Nephron (organoid): ENCODE measurements at regions not wholly inside any gene's neighbourhood (a gene's known extent, or its start where the extent isn't known, plus 50 kb on each side); places are given as distances from the start of the nearest gene placed in this dataset.

ENCODE experiments used
- H3K27ac Mint-ChIP-seq, 3 experiments: 2 replicates each; pipeline ENCODE4 v1.8.0; 2020; ENCODE audit warnings: mixed read lengths in 3 of 3, mild to moderate bottlenecking in 2 of 3, moderate library complexity in 1 of 3
- H3K27me3 Mint-ChIP-seq: 2 replicates; pipeline ENCODE4 v1.8.0; 2021; ENCODE audit warnings: low read depth, mild to moderate bottlenecking, moderate library complexity, mixed read lengths
- H3K36me3 Mint-ChIP-seq: 2 replicates; pipeline ENCODE4 v1.8.0; 2020; ENCODE audit warnings: low read depth, mixed read lengths
- H3K4me1 Mint-ChIP-seq: 2 replicates; pipeline ENCODE4 v1.8.0; 2020; ENCODE audit warnings: mixed read lengths
- H3K4me3 Mint-ChIP-seq, 3 experiments: 2 replicates each; pipeline ENCODE4 v1.8.0; 2020; ENCODE audit warnings: mild to moderate bottlenecking in 3 of 3, mixed read lengths in 3 of 3, moderate library complexity in 2 of 3
- H3K9me3 Mint-ChIP-seq: 2 replicates; pipeline ENCODE4 v1.8.0; 2020; ENCODE audit warnings: mixed read lengths
- TF ChIP-seq, protein P1 (sequence below), 3 experiments: fragments of 200-600 bp; sonication (generic); IDR thresholded peaks; one replicate each; pipeline ENCODE4 v1.5.0; 2021; ENCODE audit warnings: antibody characterized with exemption in 3 of 3; ENCODE audit not compliant: unreplicated experiment in 3 of 3

DNA sequence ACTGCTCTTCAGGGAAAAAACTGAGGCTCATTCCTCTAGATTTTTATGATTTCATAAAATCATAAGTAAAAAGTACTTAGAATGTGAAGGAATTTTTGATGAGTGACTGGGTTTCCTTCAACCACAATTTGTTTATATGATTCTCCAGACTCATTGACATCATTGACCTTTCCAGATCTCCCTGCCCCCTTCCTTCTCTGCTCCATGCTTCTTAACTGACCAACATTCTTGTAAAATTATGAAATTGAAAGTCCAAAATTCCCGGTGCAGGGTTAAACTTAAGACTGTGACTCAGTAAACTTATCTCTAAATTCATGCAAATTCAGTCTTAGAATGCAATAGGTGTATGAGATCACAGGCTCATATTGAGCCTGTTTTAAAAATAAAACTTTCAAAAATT lies 648.9 kb downstream of the TDRD15 start:
- TF ChIP-seq, protein P1, sequence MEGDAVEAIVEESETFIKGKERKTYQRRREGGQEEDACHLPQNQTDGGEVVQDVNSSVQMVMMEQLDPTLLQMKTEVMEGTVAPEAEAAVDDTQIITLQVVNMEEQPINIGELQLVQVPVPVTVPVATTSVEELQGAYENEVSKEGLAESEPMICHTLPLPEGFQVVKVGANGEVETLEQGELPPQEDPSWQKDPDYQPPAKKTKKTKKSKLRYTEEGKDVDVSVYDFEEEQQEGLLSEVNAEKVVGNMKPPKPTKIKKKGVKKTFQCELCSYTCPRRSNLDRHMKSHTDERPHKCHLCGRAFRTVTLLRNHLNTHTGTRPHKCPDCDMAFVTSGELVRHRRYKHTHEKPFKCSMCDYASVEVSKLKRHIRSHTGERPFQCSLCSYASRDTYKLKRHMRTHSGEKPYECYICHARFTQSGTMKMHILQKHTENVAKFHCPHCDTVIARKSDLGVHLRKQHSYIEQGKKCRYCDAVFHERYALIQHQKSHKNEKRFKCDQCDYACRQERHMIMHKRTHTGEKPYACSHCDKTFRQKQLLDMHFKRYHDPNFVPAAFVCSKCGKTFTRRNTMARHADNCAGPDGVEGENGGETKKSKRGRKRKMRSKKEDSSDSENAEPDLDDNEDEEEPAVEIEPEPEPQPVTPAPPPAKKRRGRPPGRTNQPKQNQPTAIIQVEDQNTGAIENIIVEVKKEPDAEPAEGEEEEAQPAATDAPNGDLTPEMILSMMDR (IDR thresholded peaks at IDR 0.05; ENCODE audit: unreplicated experiment in 3 of 3), result no peak

DNA sequence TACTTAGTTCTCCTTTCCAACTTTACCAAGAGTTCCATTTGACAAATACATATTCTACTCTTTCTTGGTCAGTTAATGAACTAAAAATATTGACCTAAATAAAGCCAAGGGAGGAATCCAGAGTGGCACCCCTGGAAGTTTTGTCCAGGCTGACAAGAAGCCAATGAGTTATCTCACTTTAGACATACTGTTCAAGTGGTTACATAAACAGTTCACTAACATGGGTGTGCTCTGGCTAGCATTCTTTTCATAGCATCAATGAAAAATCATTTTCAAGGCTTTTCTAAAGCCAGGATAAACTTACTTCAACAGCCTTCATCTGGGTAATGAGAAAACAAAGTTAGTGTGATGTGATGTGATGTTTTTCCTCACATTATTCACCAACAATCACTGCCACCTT lies 649.4 kb downstream of the TDRD15 start:
- no peaks in the 10 kb centered on the region for H3K4me1 Mint-ChIP-seq
- TF ChIP-seq, protein P1 (IDR thresholded peaks at IDR 0.05; ENCODE audit: unreplicated experiment in 3 of 3), result no peak
- H3K4me3 Mint-ChIP-seq, result no peak overlapping the region
- peaks cover 7% of the 10 kb centered on the region for H3K27me3 Mint-ChIP-seq
- no peaks in the 10 kb centered on the region for H3K9me3 Mint-ChIP-seq
- H3K27ac Mint-ChIP-seq, result no peak overlapping the region
- H3K36me3 Mint-ChIP-seq, result no peaks in the 10 kb centered on the region

More for the DNA sequence above, 648.9 kb downstream of the TDRD15 start:
- no peaks in the 10 kb centered on the region for H3K9me3 Mint-ChIP-seq
- H3K36me3 Mint-ChIP-seq, result no peaks in the 10 kb centered on the region
- H3K27ac Mint-ChIP-seq, result no peak overlapping the region
- H3K27me3 Mint-ChIP-seq, result peaks cover 7% of the 10 kb centered on the region
- H3K4me3 Mint-ChIP-seq, result no peak overlapping the region
- H3K4me1 Mint-ChIP-seq, result no peaks in the 10 kb centered on the region

DNA sequence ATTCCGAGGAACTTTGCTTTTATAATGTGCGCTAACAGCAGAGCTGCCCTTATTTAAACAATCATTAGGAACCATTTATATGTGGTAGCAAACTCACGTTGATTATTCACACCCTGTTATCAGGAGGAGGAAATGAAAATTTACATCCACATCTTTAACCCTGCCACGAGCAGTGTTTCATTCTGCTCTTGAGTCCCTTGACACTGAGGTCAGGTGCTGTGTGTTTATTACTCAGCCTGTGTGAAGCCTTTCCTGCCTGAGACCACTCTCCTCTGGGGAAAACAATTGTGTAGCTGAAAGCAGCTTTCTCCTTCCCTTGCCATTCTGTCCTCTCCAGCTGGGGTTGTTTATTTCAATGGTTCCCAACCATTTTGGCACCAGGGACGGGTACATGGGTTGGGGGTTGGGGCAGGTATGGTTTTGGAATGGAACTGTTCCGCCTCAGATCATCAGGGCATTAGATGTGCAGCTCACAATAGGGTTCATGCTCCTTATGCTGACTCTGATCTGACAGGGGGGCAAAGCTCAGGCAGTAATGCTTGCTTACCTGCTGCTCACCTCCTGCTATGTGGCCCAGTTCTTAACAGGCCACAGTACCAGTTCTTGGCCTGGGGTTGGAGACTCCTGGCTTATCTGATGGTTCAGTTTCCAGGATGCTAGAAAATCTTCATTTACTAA lies 651.1 kb downstream of the TDRD15 start:
- no peaks in the 10 kb centered on the region for H3K4me1 Mint-ChIP-seq
- no peak overlapping the region for H3K27ac Mint-ChIP-seq
- no peak overlapping the region for H3K4me3 Mint-ChIP-seq
- peaks cover 7% of the 10 kb centered on the region for H3K27me3 Mint-ChIP-seq
- TF ChIP-seq, protein P1 (IDR thresholded peaks at IDR 0.05; ENCODE audit: unreplicated experiment in 3 of 3), result no peak
- no peaks in the 10 kb centered on the region for H3K9me3 Mint-ChIP-seq
- H3K36me3 Mint-ChIP-seq, result no peaks in the 10 kb centered on the region

DNA sequence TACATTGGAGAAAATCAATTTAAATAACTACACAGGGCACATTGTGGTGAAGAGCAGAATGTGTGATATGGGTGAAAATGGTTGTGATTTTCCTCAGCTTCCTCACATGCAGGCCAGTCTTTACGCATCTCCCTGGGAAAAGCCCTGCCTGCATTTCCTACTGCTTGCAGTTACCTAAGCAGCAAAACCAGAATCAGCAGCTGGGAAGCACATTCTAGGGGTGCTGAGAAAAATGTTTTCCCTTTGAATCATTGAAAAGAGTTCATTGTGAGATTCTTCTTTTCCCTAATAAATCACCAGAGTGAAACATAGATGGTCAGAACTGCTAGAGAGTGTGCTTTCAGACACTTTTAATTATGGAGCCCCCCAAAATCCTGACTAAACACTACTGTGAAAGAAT lies 656.0 kb downstream of the TDRD15 start:
- Mint-ChIP-seq H3K9me3 (no peaks in the 10 kb centered on the region), H3K36me3 (no peaks in the 10 kb centered on the region), H3K27ac (no peak overlapping the region), H3K4me3 (no peak overlapping the region), H3K27me3 (peaks cover 11% of the 10 kb centered on the region), H3K4me1 (no peaks in the 10 kb centered on the region)
- TF ChIP-seq, protein P1 (IDR thresholded peaks at IDR 0.05; ENCODE audit: unreplicated experiment in 3 of 3), result no peak

DNA sequence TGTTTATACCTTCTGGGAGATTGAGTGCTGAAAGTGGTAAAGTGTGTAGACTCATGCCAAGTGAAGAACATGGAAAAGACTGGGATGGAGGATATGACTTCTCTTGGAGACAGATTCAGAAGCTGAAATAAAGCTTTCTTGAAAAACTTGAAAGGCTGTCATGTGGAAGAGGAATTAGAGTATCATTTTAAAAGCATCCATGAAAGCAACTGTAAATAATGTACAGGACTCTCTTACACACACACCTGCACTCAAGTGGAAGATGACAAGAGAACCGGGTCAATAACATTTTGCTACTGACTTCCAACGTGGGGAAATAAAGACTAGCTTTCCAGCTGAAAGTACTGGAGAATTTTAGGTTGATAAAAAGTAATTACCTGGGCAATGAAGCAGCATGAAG lies 658.2 kb downstream of the TDRD15 start:
- H3K9me3 Mint-ChIP-seq, result no peaks in the 10 kb centered on the region
- H3K27ac Mint-ChIP-seq, result no peak overlapping the region
- peaks cover 4% of the 10 kb centered on the region for H3K27me3 Mint-ChIP-seq
- TF ChIP-seq, protein P1 (IDR thresholded peaks at IDR 0.05; ENCODE audit: unreplicated experiment in 3 of 3), result no peak
- no peaks in the 10 kb centered on the region for H3K36me3 Mint-ChIP-seq
- H3K4me3 Mint-ChIP-seq, result no peak overlapping the region
- H3K4me1 Mint-ChIP-seq, result no peaks in the 10 kb centered on the region

DNA sequence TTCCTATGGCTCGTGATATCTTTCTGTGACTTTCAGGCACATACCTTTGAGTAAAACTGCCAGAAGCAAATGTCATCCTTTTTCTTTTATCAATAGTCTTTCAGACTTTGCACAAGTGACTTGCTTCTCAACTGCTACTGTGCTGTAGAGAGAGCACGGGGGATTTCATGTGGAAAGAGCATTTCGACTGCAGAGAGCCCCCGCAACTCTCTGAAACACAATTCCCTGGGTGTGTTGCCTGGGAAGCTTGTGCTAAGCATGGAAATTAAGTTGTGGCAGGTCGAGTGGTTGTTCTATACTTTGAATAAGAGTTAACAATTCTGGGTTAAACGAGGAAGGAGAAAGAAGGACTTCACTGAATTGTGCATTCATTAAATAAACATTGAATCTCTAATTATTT lies 659.1 kb downstream of the TDRD15 start:
- no peaks in the 10 kb centered on the region for H3K36me3 Mint-ChIP-seq
- H3K4me1 Mint-ChIP-seq, result no peaks in the 10 kb centered on the region
- no peaks in the 10 kb centered on the region for H3K9me3 Mint-ChIP-seq
- peaks cover 4% of the 10 kb centered on the region for H3K27me3 Mint-ChIP-seq
- no peak overlapping the region for H3K4me3 Mint-ChIP-seq
- TF ChIP-seq, protein P1 (IDR thresholded peaks at IDR 0.05; ENCODE audit: unreplicated experiment in 3 of 3), result no peak
- H3K27ac Mint-ChIP-seq, result no peak overlapping the region
